ENCODE measurements at regions not wholly inside any gene's neighbourhood (a gene's known extent, or its start where the extent isn't known, plus 50 kb on each side); places are given as distances from the start of the nearest gene placed in this dataset.

- H3K36me3 Mint-ChIP-seq (ENCODE audit: low read depth): no peaks in the 10 kb centered on the region
- H3K4me3 Mint-ChIP-seq: no peak overlapping the region
These were observed 659.3 kb upstream of the ARRDC4 start for GRCh38 chr15:97301166-97301565.

GRCh38 chr15:97316362-97316761 is 644.1 kb upstream of the ARRDC4 start:
- no peak for DNase-seq (ENCODE audit: low spot score)
- Mint-ChIP-seq H3K36me3 (ENCODE audit: low read depth) (no peaks in the 10 kb centered on the region), H3K9me3 (peaks cover 12% of the 10 kb centered on the region), H3K4me1 (ENCODE audit: low read depth) (no peaks in the 10 kb centered on the region), H3K27ac (no peak overlapping the region), H3K27me3 (ENCODE audit: insufficient read depth) (no peaks in the 10 kb centered on the region), H3K4me3 (no peak overlapping the region)
- intact Hi-C loops (cut with micrococcal nuclease): no loop called here

More at GRCh38 chr15:97301166-97301565, 659.3 kb upstream of the ARRDC4 start:
- intact Hi-C loops (cut with micrococcal nuclease): no loop called here
- no peak for DNase-seq (ENCODE audit: low spot score)
- Mint-ChIP-seq H3K9me3 (peaks cover 12% of the 10 kb centered on the region), H3K27ac (no peak overlapping the region), H3K27me3 (ENCODE audit: insufficient read depth) (no peaks in the 10 kb centered on the region), H3K4me1 (ENCODE audit: low read depth) (no peaks in the 10 kb centered on the region)

GRCh38 chr15:97317163-97317562 is 643.3 kb upstream of the ARRDC4 start:
- Mint-ChIP-seq H3K4me3 (no peak overlapping the region), H3K27me3 (ENCODE audit: insufficient read depth) (no peaks in the 10 kb centered on the region), H3K27ac (no peak overlapping the region), H3K36me3 (ENCODE audit: low read depth) (no peaks in the 10 kb centered on the region), H3K4me1 (ENCODE audit: low read depth) (no peaks in the 10 kb centered on the region), H3K9me3 (peaks cover 12% of the 10 kb centered on the region)
- no peak for DNase-seq (ENCODE audit: low spot score)
- intact Hi-C loops (cut with micrococcal nuclease): no loop called here

GRCh38 chr15:97319291-97319690 is 641.2 kb upstream of the ARRDC4 start:
- H3K27me3 Mint-ChIP-seq (ENCODE audit: insufficient read depth): no peaks in the 10 kb centered on the region
- DNase-seq (ENCODE audit: low spot score): no peak
- H3K36me3 Mint-ChIP-seq (ENCODE audit: low read depth): no peaks in the 10 kb centered on the region
- intact Hi-C loops (cut with micrococcal nuclease): no loop called here
- H3K9me3 Mint-ChIP-seq: peaks cover 19% of the 10 kb centered on the region
- H3K27ac Mint-ChIP-seq: no peak overlapping the region
- no peaks in the 10 kb centered on the region for H3K4me1 Mint-ChIP-seq (ENCODE audit: low read depth)
- H3K4me3 Mint-ChIP-seq: no peak overlapping the region

GRCh38 chr15:97346221-97346620 is 614.3 kb upstream of the ARRDC4 start:
- peaks cover 6% of the 10 kb centered on the region for H3K9me3 Mint-ChIP-seq
- H3K4me3 Mint-ChIP-seq: no peak overlapping the region
- H3K4me1 Mint-ChIP-seq (ENCODE audit: low read depth): no peaks in the 10 kb centered on the region
- no peak for DNase-seq (ENCODE audit: low spot score)
- H3K27me3 Mint-ChIP-seq (ENCODE audit: insufficient read depth): peaks cover 2% of the 10 kb centered on the region
- H3K27ac Mint-ChIP-seq: no peak overlapping the region
- no peaks in the 10 kb centered on the region for H3K36me3 Mint-ChIP-seq (ENCODE audit: low read depth)
- intact Hi-C loops (cut with micrococcal nuclease): no loop called here

- peaks cover 5% of the 10 kb centered on the region for H3K9me3 Mint-ChIP-seq
- H3K27me3 Mint-ChIP-seq (ENCODE audit: insufficient read depth): peaks cover 2% of the 10 kb centered on the region
- intact Hi-C loops (cut with micrococcal nuclease): no loop called here
- H3K36me3 Mint-ChIP-seq (ENCODE audit: low read depth): no peaks in the 10 kb centered on the region
- no peak for DNase-seq (ENCODE audit: low spot score)
- no peak overlapping the region for H3K27ac Mint-ChIP-seq
- H3K4me1 Mint-ChIP-seq (ENCODE audit: low read depth): no peaks in the 10 kb centered on the region
- H3K4me3 Mint-ChIP-seq: no peak overlapping the region
These were observed 609.7 kb upstream of the ARRDC4 start for GRCh38 chr15:97350813-97351212.

- Mint-ChIP-seq H3K4me1 (ENCODE audit: low read depth) (no peaks in the 10 kb centered on the region), H3K27ac (no peak overlapping the region), H3K36me3 (ENCODE audit: low read depth) (no peaks in the 10 kb centered on the region), H3K27me3 (ENCODE audit: insufficient read depth) (no peaks in the 10 kb centered on the region), H3K9me3 (peaks cover 9% of the 10 kb centered on the region), H3K4me3 (no peak overlapping the region)
- DNase-seq (ENCODE audit: low spot score): no peak
- intact Hi-C loops (cut with micrococcal nuclease): no loop called here
These were observed 577.0 kb upstream of the ARRDC4 start for GRCh38 chr15:97383516-97383915.

- intact Hi-C loops (cut with micrococcal nuclease): no loop called here
- no peak overlapping the region for H3K4me3 Mint-ChIP-seq
- no peak for DNase-seq (ENCODE audit: low spot score)
- peaks cover 14% of the 10 kb centered on the region for H3K9me3 Mint-ChIP-seq
- H3K4me1 Mint-ChIP-seq (ENCODE audit: low read depth): no peaks in the 10 kb centered on the region
- H3K27me3 Mint-ChIP-seq (ENCODE audit: insufficient read depth): no peaks in the 10 kb centered on the region
- H3K27ac Mint-ChIP-seq: no peak overlapping the region
- H3K36me3 Mint-ChIP-seq (ENCODE audit: low read depth): no peaks in the 10 kb centered on the region
These were observed 573.6 kb upstream of the ARRDC4 start for GRCh38 chr15:97386940-97387339.

- Mint-ChIP-seq H3K27me3 (ENCODE audit: insufficient read depth) (no peaks in the 10 kb centered on the region), H3K27ac (no peak overlapping the region), H3K36me3 (ENCODE audit: low read depth) (no peaks in the 10 kb centered on the region), H3K9me3 (no peaks in the 10 kb centered on the region), H3K4me1 (ENCODE audit: low read depth) (no peaks in the 10 kb centered on the region), H3K4me3 (no peak overlapping the region)
- no peak for DNase-seq (ENCODE audit: low spot score)
- intact Hi-C loops (cut with micrococcal nuclease): no loop called here
These were observed 559.3 kb upstream of the ARRDC4 start for GRCh38 chr15:97401195-97401594.

- DNase-seq (ENCODE audit: low spot score): no peak
- intact Hi-C loops (cut with micrococcal nuclease): no loop called here
- Mint-ChIP-seq H3K27ac (no peak overlapping the region), H3K4me1 (ENCODE audit: low read depth) (no peaks in the 10 kb centered on the region), H3K27me3 (ENCODE audit: insufficient read depth) (no peaks in the 10 kb centered on the region), H3K4me3 (no peak overlapping the region), H3K36me3 (ENCODE audit: low read depth) (no peaks in the 10 kb centered on the region), H3K9me3 (no peaks in the 10 kb centered on the region)
These were observed 558.5 kb upstream of the ARRDC4 start for GRCh38 chr15:97401970-97402369.

- no peak for DNase-seq (ENCODE audit: low spot score)
- intact Hi-C loops (cut with micrococcal nuclease): no loop called here
- H3K36me3 Mint-ChIP-seq (ENCODE audit: low read depth): no peaks in the 10 kb centered on the region
- H3K27ac Mint-ChIP-seq: no peak overlapping the region
- no peak overlapping the region for H3K4me3 Mint-ChIP-seq
- no peaks in the 10 kb centered on the region for H3K27me3 Mint-ChIP-seq (ENCODE audit: insufficient read depth)
- H3K9me3 Mint-ChIP-seq: no peaks in the 10 kb centered on the region
- H3K4me1 Mint-ChIP-seq (ENCODE audit: low read depth): no peaks in the 10 kb centered on the region
These were observed 553.7 kb upstream of the ARRDC4 start for GRCh38 chr15:97406841-97407240.

GRCh38 chr15:97410897-97411575 is 549.5 kb upstream of the ARRDC4 start:
- DNase-seq (ENCODE audit: low spot score): no peak
- H3K4me1 Mint-ChIP-seq (ENCODE audit: low read depth): no peaks in the 10 kb centered on the region
- H3K4me3 Mint-ChIP-seq: no peak overlapping the region
- no peak overlapping the region for H3K27ac Mint-ChIP-seq
- no peaks in the 10 kb centered on the region for H3K9me3 Mint-ChIP-seq
- intact Hi-C loops (cut with micrococcal nuclease): no loop called here
- H3K36me3 Mint-ChIP-seq (ENCODE audit: low read depth): no peaks in the 10 kb centered on the region
- no peaks in the 10 kb centered on the region for H3K27me3 Mint-ChIP-seq (ENCODE audit: insufficient read depth)

- no peak overlapping the region for H3K4me3 Mint-ChIP-seq
- DNase-seq (ENCODE audit: low spot score): no peak
- intact Hi-C loops (cut with micrococcal nuclease): no loop called here
- no peaks in the 10 kb centered on the region for H3K27me3 Mint-ChIP-seq (ENCODE audit: insufficient read depth)
- no peaks in the 10 kb centered on the region for H3K9me3 Mint-ChIP-seq
- no peak overlapping the region for H3K27ac Mint-ChIP-seq
- H3K36me3 Mint-ChIP-seq (ENCODE audit: low read depth): no peaks in the 10 kb centered on the region
- H3K4me1 Mint-ChIP-seq (ENCODE audit: low read depth): no peaks in the 10 kb centered on the region
These were observed 540.4 kb upstream of the ARRDC4 start for GRCh38 chr15:97420130-97420529.

GRCh38 chr15:97425596-97425995 is 534.9 kb upstream of the ARRDC4 start:
- intact Hi-C loops (cut with micrococcal nuclease): no loop called here
- Mint-ChIP-seq H3K4me1 (ENCODE audit: low read depth) (no peaks in the 10 kb centered on the region), H3K27ac (no peak overlapping the region)

More at GRCh38 chr15:97425596-97425995, 534.9 kb upstream of the ARRDC4 start:
- Mint-ChIP-seq H3K36me3 (ENCODE audit: low read depth) (no peaks in the 10 kb centered on the region), H3K27me3 (ENCODE audit: insufficient read depth) (no peaks in the 10 kb centered on the region), H3K9me3 (peaks cover under 1% of the 10 kb centered on the region), H3K4me3 (no peak overlapping the region)
- no peak for DNase-seq (ENCODE audit: low spot score)
